ENCODE measurements at regions not wholly inside any gene's neighbourhood (a gene's known extent, or its start where the extent isn't known, plus 50 kb on each side); places are given as distances from the start of the nearest gene placed in this dataset.

- Mint-ChIP-seq H3K27me3 (peaks cover 4% of the 10 kb centered on the region), H3K9me3 (ENCODE audit: insufficient read depth) (no peaks in the 10 kb centered on the region), H3K4me3 (no peak overlapping the region), H3K27ac (no peak overlapping the region), H3K4me1 (peaks cover 16% of the 10 kb centered on the region)
- no peaks in the 10 kb centered on the region for H3K79me2 ChIP-seq (ENCODE audit: control insufficient read depth, insufficient read depth, low read length)
- TF ChIP-seq EZH2 (IDR thresholded peaks at IDR 0.05; ENCODE audit: borderline replicate concordance, insufficient read depth, low read depth, low read length, poor library complexity, severe bottlenecking) (no peak), CTCF (IDR thresholded peaks at IDR 0.05) (no peak)
- WGBS (ENCODE audit: insufficient coverage): 100% methylated on average over 1 of the region's 1 CpG
- no peaks in the 10 kb centered on the region for H3K36me3 ChIP-seq (replicated peaks in 1 of 2; ENCODE audit: control extremely low read depth in 1 of 2, control insufficient read depth in 1 of 2, extremely low read depth in 1 of 2, insufficient read depth in 2 of 2, low read length in 1 of 2)
- H3K9ac ChIP-seq (ENCODE audit: low read length): no peak overlapping the region
- H3K27ac ChIP-seq (ENCODE audit: low read length in 2 of 2): no peak overlapping the region
- H3K27me3 ChIP-seq (replicated peaks in 1 of 4; ENCODE audit: control extremely low read depth in 1 of 4, control insufficient read depth in 3 of 4, insufficient read depth in 4 of 4, low read length in 3 of 4): peaks cover 0 to 16% (median 7%) of the 10 kb centered on the region in 4 experiments
- peaks cover 12 to 13% of the 10 kb centered on the region in 2 donors for H3K4me1 ChIP-seq (ENCODE audit: control insufficient read depth in 2 of 2, insufficient read depth in 2 of 2, low read length in 2 of 2)
- no peak overlapping the region for H3K4me2 ChIP-seq (replicated peaks; ENCODE audit: low read depth, low read length, poor library complexity, severe bottlenecking)
- CTCF ChIA-PET: no interaction called here
- ATAC-seq (ENCODE audit: low read depth) (no peak), DNase-seq (no peak)
- H3K9me3 ChIP-seq (ENCODE audit: control extremely low read depth in 1 of 3, control insufficient read depth in 2 of 3, insufficient read depth in 1 of 3, low read length in 2 of 3): peaks cover 0 to 7% (median 0%) of the 10 kb centered on the region in 3 donors
- H4K20me1 ChIP-seq (ENCODE audit: control insufficient read depth, insufficient read depth, low read length, poor library complexity, severe bottlenecking): no peaks in the 10 kb centered on the region
- H2AFZ ChIP-seq (ENCODE audit: insufficient read depth, low read depth, low read length, poor library complexity, severe bottlenecking): no peak overlapping the region
- intact Hi-C loops (cut with micrococcal nuclease): no loop called here
- H3K4me3 ChIP-seq (ENCODE audit: control extremely low read depth in 1 of 5, extremely low read depth in 1 of 5, insufficient read depth in 1 of 5, low read depth in 2 of 5, low read length in 4 of 5): no peak overlapping the region
- POLR2A ChIA-PET: no interaction called here
Observed at GRCh38 chr6:43997345-43997677, 129.9 kb downstream of the MRPL14 start.

- POLR2A ChIA-PET: no interaction called here
- H3K9me3 Mint-ChIP-seq (ENCODE audit: insufficient read depth): no peaks in the 10 kb centered on the region
- no peaks in the 10 kb centered on the region for H4K20me1 ChIP-seq (ENCODE audit: control insufficient read depth, insufficient read depth, low read length, poor library complexity, severe bottlenecking)
- H3K4me1 Mint-ChIP-seq: peaks cover 15% of the 10 kb centered on the region
- H3K36me3 ChIP-seq (replicated peaks in 1 of 2; ENCODE audit: control extremely low read depth in 1 of 2, control insufficient read depth in 1 of 2, extremely low read depth in 1 of 2, insufficient read depth in 2 of 2, low read length in 1 of 2): no peaks in the 10 kb centered on the region
- no peak overlapping the region for H3K27ac Mint-ChIP-seq
- intact Hi-C loops (cut with micrococcal nuclease): no loop called here
- WGBS (ENCODE audit: insufficient coverage): 91% methylated on average over 7 of the region's 8 CpGs
- CTCF ChIA-PET: interaction anchor here (1.5 kb wide), 1 partner anchor 227 kb away, joined by 3 read pairs; no protein-coding TSS in a partner anchor
- ATAC-seq (ENCODE audit: low read depth) (no peak), DNase-seq (no peak)
- no peak overlapping the region for H3K27ac ChIP-seq (ENCODE audit: low read length in 2 of 2)
- no peak overlapping the region for H3K4me2 ChIP-seq (replicated peaks; ENCODE audit: low read depth, low read length, poor library complexity, severe bottlenecking)
- peaks cover 0 to 11% (median 4%) of the 10 kb centered on the region in 4 experiments for H3K27me3 ChIP-seq (replicated peaks in 1 of 4; ENCODE audit: control extremely low read depth in 1 of 4, control insufficient read depth in 3 of 4, insufficient read depth in 4 of 4, low read length in 3 of 4)
- peaks cover 6 to 8% of the 10 kb centered on the region in 2 donors for H3K4me1 ChIP-seq (ENCODE audit: control insufficient read depth in 2 of 2, insufficient read depth in 2 of 2, low read length in 2 of 2)
- no peaks in the 10 kb centered on the region for H3K79me2 ChIP-seq (ENCODE audit: control insufficient read depth, insufficient read depth, low read length)
- no peak for TF ChIP-seq CTCF (IDR thresholded peaks at IDR 0.05)
- no peak for TF ChIP-seq EZH2 (IDR thresholded peaks at IDR 0.05; ENCODE audit: borderline replicate concordance, insufficient read depth, low read depth, low read length, poor library complexity, severe bottlenecking)
- no peak overlapping the region for H3K4me3 Mint-ChIP-seq
- H2AFZ ChIP-seq (ENCODE audit: insufficient read depth, low read depth, low read length, poor library complexity, severe bottlenecking): no peak overlapping the region
- peaks cover 0 to 3% (median 0%) of the 10 kb centered on the region in 3 donors for H3K9me3 ChIP-seq (ENCODE audit: control extremely low read depth in 1 of 3, control insufficient read depth in 2 of 3, insufficient read depth in 1 of 3, low read length in 2 of 3)
- peaks cover 10% of the 10 kb centered on the region for H3K27me3 Mint-ChIP-seq
- no peak overlapping the region for H3K4me3 ChIP-seq (ENCODE audit: control extremely low read depth in 1 of 5, extremely low read depth in 1 of 5, insufficient read depth in 1 of 5, low read depth in 2 of 5, low read length in 4 of 5)
- H3K9ac ChIP-seq (ENCODE audit: low read length): no peak overlapping the region
Observed at GRCh38 chr6:43996618-43997344, 130.5 kb downstream of the MRPL14 start.

Data from B cell (primary cell).